ENCODE measurements at regions not wholly inside any gene's neighbourhood (a gene's known extent, or its start where the extent isn't known, plus 50 kb on each side); places are given as distances from the start of the nearest gene placed in this dataset.

DNA sequence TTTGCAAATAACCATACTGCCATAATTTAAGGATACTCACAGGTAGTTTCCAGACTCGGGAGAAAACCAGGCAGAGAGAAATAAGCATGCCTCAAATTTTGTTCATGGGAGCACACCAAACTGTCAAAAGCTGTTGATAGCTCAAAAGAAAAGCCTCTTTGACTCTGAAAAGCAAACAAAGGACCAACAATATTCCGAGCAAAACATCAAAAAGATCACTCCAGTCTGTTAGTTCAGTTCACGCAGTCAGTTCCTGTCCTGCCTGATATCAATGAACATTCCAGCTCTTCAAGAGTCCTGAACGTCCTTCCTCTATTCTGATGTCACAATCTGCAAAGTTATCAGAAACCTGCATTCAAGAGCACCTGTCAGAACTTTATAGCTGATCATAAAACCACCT is 78.7 kb downstream of the RRM2 start:
- DNase-seq (ENCODE audit: low spot score) = no peak

DNA sequence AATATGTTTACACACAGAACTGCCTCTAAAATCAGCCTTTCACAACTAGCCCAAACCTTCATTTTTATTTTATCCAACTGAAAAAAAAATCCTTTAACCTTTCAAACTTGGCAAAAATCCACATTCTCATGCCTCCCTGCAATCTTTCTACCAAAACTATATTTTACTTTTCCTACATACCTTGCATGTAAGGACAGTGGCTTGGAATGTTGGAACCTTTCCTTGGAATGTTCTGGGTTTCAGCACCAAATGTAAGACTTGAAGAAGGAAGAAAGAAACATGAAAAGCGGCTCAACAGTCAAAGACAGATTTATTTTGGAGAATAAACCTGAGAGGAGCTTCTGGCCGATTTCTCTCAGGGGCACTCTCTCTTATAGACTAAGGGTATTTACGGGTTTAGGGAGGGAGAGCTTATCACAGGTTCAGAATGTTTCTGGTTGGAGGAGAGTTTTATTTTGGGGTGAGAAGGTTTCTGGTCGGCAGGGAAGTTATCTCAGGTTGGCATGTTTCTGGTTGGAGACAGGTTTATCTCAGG is 79.7 kb downstream of the RRM2 start:
- no peak for DNase-seq (ENCODE audit: low spot score)

DNA sequence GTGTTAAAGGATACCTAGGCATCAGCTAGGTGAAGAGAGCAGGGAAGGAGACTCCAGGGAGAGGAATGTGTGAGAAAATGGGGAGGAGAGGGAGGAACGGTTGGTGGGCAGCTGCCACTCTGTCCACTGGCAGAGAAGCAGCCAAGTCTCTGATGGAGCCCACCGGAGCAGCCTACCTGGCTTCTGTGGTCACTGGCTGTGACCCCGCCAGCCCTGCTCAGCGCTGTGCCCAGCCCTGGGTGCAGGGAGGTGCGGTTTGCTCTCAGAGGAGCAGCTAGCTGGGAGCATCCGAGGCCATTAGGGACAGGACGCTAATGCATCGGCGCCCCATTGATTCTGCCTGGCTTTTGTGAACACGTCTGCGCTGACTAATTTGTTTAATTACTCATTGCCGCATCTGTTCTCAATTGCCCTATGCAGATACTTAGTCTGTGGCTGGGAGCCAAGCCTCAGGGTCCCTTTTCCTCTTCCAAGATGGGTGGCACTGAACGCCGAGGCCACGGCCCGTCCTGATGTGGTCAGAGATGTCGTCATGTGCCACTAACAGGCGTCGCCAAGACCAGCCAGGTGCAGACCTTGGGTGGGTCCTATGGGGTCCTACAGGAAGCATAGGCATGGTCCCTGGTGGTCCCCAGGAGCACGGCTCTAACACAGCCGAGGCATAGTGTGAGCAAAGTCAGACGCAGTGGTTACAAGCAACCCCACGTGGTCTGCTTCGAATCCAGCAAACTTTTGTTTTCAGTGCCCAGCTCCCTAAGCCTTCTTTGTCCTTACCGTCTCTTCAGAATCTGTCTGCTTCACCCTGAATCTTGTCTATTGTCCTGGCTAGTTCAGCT is 82.0 kb downstream of the RRM2 start:
- no peak for DNase-seq (ENCODE audit: low spot score)

DNA sequence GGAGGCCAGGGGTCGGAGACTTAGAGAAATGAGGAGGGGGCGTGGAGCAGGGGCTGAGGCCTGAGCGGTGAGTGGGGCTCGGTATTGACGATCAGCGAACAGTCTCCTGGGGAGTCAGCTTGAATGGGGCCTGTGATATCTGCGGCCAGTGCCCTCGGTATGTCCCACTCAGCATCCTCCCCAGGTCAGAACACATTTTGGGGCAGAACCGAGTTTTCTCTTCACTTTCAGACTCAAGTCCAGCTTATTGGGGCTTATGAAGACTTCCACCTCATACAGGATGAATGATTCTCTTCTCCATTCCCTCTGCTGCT is 82.6 kb downstream of the RRM2 start:
- no peak for DNase-seq (ENCODE audit: low spot score)

- DNase-seq (ENCODE audit: low spot score) = no peak
Observed at GRCh38 chr2:10208736-10209135, 86.2 kb downstream of the RRM2 start.

DNA sequence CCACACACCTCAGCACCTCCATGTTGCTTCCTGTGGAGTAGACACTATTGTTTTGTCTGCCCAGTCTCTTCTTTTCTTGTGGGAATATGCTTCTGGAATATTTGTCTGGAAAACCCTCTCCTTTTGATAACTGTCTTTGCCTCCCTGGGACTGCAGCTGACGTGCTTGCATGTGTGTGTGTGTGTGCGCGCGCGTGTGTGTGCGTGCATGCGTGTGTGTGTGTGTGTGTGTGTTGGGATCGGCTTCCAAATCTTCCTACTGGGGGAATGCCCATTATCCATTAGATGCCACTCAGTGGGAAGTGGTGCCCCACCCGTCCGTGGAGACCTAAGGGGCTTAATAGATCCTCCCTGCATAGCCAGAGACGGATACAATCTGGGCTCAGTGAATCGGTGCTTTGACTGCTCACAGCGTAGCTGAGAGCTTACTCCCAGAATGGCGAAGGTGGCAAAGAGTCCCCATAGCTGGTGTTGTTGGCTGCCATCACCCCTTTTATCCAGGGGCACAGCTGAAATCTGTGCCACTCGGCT is 86.9 kb downstream of the RRM2 start:
- DNase-seq (ENCODE audit: low spot score) = no peak

- no peak for DNase-seq (ENCODE audit: low spot score)
Observed at GRCh38 chr2:10210336-10210735, 87.8 kb downstream of the RRM2 start.

GRCh38 chr2:10211844-10212422 is 89.4 kb downstream of the RRM2 start:
- DNase-seq (ENCODE audit: low spot score) = no peak

GRCh38 chr2:10212827-10213226 is 89.9 kb upstream of the HPCAL1 start:
- DNase-seq (ENCODE audit: low spot score) = no peak

DNA sequence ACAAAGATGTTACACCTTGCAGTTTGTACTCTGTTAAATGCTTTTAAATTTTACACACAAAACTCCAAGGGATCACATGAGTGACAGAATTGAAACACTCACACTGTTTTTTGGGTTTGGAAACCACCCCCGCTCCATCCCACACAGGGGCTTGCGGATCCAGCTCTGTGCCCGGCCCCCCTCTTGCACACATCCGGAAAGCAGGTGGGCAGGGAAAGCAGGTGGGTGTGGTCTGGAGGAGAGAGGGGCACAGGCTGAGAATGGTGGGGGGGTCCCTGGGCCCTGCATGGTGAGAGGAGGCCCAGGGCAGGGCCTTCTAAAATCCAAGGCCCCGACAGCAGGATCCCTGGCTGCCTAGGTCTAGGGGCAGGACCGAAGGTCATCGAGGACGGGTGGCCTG is 88.5 kb upstream of the HPCAL1 start:
- no peak for DNase-seq (ENCODE audit: low spot score)

DNA sequence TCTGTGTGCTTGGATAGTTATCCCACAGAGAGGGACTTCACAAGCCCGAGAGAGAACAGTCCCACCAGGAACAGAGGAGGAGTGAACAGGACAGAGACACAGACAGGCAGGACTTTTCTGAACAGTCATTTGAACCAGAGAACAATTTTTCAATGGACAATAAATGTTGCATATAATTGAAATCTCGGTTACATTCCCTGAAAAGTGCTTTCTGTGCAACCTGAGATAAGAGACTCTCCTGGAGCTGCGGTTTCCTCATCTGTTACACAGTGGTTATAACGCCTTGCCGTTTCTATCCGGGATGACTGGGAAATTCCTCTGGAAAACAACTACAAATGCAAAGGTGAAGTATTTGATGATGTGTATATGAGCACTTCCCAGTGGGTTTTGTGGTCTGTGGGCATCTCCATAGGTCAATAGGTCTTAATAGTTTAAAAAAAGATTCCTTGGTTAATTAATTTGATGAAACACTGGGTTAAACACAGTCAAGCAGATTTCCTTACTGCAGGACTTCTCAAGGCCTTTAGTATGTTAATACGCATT is 87.2 kb upstream of the HPCAL1 start:
- DNase-seq (ENCODE audit: low spot score) = no peak

DNA sequence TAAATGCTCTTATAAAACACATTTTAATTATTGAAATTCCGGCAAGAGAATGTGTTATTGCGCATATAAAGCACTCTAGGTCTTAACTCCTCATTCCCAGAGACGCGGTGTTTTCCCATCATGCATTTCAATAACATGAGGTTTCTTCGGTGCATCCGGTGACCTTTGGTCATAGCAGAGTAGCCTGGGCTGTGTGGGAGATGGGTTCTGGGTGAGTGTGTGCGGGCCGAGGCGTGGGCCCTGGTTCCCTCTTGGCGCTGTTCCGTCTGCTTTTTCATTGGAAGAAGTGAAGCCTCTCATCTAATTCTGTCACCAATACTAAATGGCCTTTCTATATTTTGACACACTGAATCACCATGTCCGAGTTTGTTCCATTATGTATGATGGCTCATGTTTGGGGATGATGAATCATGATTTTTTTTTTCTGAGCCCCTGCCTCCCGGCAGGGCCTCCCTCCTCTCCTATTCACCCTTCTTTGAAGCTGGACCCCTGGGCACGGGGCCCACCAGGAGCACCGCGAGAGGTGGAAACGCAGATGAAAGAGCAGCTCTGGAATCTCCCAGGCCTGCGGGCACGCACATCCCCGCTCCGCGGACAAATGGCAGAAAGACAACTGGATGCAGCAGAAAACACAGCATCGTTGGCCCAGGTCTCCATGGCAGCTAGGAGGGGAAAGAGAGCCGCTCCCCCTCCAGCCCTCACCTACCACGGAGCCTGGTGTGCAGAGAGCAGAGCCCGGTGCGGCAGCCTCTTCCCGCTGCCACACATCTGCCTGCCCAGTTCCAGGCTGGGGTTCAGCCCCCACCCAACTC is 85.8 kb upstream of the HPCAL1 start:
- DNase-seq (ENCODE audit: low spot score) = no peak

DNA sequence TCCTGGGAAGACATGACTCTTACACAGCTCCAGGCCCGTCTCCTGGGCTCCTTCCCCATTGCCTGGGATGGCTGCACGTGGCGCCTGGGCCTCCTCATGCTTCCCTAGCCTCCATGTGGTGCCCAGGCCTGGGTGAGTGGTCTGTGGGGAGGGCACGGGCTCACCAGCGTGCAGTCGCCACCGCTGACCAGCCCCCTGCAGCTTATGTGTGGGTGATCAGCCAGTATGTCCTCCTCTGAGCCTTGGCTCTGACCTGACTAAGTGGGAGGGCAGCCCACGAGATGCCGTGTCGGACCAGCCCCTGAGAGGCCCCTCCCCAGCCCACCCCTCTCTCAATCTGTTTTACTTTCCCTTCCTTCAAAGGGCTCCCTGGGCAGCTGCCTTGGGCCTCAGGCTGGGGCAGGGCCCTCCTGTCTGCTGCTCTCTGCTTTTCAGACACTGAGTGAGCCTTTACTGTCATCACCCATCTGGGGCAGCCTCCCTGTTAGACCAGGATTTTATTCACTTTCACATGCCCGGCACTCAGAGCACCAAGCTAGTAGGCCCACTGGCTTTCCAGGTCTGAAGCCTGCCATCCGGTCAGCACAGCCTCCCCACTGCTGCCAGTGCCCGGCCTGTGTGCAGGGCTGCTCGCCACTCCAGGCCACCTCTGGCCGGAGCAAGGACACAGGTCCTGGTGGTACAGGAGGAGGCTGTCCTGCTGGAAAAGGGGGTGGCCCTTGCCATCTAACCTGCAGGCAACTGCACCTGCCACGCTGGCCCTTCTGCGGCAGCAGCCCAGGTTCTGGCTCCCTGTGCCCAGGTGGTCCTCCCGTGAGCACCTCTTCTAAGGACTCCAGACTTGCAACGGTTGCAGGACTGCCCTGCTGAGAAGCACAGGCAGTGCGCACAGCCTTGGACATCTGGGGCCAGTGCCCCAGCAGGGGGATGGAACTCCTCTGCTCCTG is 84.9 kb upstream of the HPCAL1 start:
- DNase-seq (ENCODE audit: low spot score) = no peak

DNA sequence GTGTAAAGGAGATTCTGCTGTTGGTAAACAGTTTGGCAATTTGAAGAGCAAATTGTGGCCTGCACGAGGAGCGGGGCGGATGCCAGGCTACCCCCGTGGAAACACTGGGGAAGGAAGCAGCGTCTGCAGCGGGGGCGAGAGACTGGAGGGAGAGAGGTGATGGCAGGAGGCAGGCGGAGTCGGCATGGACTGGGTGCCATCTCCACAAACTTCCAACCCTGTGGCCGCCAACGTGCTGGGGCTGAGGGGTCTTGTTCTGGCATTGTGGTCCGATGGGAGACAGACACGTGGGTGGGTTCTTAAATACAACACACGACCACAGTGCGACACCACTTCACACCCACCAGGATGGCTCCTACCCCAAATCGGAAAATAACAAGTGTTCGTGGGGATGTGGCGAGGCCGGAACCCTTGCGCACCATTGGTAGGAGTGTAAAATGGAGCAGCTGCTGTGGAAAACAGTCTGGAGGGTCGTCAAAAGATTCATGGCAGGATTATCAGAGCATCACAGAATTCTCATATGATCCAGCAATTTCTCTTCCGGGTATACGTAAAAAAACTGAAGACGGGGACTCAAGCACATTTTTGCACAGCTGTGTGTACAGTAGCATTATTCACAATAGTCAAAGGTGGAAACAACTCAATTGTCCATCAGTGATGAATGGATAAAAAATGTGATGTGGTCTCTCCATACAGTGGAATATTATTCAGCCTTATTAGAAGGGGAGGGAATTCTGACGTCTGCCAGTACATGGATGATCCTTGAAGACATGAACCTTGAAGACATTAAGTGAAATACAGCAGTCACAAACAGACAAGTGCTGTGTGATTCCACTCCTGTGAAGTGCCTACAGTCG is 82.4 kb upstream of the HPCAL1 start:
- DNase-seq (ENCODE audit: low spot score) = no peak

DNA sequence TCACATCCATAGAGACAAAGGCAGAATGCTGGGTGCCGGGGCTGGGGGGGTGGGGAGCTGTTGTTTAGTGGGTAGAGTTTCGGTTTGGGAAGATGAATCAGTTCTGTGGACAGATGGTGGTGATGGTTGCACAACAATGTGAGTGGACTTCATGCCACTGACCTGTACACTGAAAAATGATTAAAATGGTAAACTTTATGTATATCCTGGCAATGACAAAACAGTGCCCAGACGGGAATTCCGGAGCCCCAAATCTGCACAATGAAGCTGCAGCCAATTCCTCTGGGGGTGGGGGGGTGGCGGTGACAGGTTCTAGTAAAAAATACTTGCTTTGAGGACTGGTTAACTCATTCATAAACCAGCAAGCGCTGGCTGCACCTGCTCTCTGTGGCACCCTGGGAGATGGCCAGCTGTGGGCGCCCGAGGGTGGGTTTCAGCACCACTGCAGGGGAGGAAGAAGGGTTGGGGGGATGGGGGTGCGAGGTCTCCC is 81.8 kb upstream of the HPCAL1 start:
- no peak for DNase-seq (ENCODE audit: low spot score)

- DNase-seq (ENCODE audit: low spot score) = no peak
Observed at GRCh38 chr2:10221443-10221842, 81.3 kb upstream of the HPCAL1 start.

DNA sequence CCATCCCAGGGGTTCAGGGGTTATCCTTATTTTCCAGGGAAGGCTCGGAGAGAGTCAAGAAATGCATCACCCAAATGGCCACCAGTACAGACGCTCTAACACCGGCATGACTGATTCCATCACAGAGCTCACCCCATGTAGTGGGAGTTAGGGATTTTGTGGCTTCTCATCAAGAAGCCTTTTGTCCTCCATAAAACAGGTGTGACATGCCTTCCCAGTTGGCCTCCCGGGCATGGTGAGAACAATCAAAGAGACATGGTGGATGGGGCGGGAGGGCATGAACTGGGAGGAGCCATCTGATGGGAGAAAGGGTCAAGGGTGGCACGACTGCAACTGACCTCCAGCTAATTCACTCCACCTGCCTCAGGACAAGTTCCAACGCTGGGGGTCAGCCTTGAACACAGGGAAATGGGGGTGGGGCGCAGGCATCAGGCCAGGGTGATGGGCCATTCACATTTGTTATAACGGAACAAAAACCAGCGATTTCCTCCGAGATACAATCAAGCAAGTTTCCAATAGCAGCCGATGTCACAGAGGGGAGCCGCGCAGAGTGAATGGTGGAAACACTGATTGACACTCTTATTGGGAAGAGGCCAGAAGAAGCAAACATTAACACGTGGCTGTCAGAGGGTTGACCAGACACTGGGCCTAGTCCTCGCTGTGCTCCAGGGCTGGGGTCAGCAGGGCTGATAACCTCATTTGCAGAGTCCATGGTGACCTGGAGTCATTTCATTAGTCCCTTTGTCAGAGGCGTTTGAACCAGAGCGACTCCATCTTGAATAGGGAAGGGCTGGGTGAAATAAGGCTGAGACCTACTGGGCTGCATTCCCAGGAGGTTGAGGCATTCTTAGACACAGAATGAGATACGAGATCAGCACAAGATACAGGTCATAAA is 80.5 kb upstream of the HPCAL1 start:
- no peak for DNase-seq (ENCODE audit: low spot score)

- DNase-seq (ENCODE audit: low spot score) = no peak
Observed at GRCh38 chr2:10223471-10223870, 79.2 kb upstream of the HPCAL1 start.
